A549 (cell line): ENCODE measurements at regions not wholly inside any gene's neighbourhood (a gene's known extent, or its start where the extent isn't known, plus 50 kb on each side); places are given as distances from the start of the nearest gene placed in this dataset.

ENCODE experiments used
- CHD2 ChIP-seq: fragments of 150-350 bp; IDR thresholded peaks from 2 replicates; pipeline ENCODE4 v1.6.1; 2014; ENCODE audit warnings: low read length; ENCODE audit not compliant: partially characterized antibody
- TF ChIP-seq, protein P1 (sequence below): fragments of >200 bp; sonication (Bioruptor Twin); formaldehyde crosslinking; IDR thresholded peaks from 3 replicates; pipeline ENCODE4 v1.5.1; 2016

GRCh38 chr5:133687212-133688061 lies 75.1 kb upstream of the FSTL4 start:
- TF ChIP-seq, protein P1, sequence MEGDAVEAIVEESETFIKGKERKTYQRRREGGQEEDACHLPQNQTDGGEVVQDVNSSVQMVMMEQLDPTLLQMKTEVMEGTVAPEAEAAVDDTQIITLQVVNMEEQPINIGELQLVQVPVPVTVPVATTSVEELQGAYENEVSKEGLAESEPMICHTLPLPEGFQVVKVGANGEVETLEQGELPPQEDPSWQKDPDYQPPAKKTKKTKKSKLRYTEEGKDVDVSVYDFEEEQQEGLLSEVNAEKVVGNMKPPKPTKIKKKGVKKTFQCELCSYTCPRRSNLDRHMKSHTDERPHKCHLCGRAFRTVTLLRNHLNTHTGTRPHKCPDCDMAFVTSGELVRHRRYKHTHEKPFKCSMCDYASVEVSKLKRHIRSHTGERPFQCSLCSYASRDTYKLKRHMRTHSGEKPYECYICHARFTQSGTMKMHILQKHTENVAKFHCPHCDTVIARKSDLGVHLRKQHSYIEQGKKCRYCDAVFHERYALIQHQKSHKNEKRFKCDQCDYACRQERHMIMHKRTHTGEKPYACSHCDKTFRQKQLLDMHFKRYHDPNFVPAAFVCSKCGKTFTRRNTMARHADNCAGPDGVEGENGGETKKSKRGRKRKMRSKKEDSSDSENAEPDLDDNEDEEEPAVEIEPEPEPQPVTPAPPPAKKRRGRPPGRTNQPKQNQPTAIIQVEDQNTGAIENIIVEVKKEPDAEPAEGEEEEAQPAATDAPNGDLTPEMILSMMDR: no peak
- no peak for TF ChIP-seq CHD2
